DMS53 (cell line): ENCODE measurements at regions not wholly inside any gene's neighbourhood (a gene's known extent, or its start where the extent isn't known, plus 50 kb on each side); places are given as distances from the start of the nearest gene placed in this dataset.

Experiments used
- DNase-seq: peaks from one replicate; lab custom pipeline; 2025; lab: John Stamatoyannopoulos, UW

DNA sequence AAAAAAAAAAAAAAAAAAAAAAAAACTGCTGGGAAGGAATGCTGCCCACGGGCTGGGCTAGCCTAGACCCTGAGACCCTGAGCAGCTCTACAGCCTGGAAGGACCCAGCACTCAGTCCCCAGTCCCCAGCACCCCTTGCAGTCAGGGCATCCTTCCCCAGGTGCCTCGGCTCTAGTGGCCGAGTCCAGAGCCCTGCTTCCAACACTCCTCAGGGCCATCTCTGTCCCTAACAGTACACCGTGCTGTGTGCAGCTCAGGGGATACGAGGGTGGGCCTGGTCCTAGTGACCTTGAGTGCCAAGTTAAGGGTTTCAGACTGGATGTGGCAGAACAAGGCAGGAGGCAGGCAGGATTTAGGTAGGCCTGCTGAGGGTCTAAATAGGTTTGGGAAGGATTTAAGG, 50.2 kb upstream of the LRP8 start:
- no peak for DNase-seq

DNA sequence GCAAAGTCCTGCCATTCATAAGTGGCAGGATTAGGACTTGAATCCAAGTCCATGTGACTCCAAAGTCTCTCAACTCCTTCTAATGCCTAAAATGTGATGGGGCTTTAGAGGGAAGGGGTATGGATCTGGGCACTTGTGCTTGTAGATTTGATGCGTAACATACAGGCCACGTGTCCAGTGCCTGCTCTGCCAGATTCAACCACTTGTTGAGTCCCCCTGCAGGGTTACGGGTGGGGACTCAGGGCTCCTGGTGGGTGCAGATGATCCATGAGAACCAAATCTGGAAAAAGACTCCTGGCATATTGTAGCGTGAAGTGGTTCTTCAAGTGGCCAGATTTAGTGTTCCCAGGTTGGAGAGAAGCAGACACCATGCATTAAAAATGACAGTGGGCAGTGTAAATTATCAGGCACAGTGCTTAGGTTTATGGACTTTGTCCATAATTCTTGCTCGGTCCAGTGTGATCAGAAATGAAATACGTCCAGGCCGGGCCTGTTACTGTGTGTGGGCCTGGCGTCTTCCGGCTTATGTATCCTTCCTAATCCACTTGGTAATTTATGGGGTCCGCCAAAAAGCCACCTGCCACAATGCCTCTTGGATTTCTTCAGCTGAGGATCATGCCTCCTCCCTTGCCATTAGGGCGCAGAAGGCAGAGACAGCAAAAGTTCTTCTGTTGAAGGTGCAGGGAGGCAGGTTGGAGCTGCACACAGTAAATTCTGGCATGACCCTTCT, 51.2 kb upstream of the LRP8 start:
- DNase-seq: no peak

DNA sequence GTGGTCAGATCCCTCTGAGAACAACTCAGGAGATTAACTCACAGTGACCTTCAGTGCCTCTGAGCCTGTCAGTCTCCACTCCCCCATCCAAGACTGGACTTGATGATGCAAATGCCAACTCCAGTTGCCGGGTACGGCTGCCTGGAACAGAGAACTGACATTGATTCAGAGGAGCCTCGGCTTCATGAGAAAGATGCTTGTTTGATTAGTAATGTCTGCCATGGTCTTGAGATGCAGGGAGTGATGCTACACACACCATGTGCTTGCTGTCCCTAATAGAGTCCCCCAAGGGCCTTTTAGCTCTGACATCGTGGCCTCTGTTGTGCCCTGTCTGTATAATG, 51.8 kb upstream of the LRP8 start:
- DNase-seq: no peak

DNA sequence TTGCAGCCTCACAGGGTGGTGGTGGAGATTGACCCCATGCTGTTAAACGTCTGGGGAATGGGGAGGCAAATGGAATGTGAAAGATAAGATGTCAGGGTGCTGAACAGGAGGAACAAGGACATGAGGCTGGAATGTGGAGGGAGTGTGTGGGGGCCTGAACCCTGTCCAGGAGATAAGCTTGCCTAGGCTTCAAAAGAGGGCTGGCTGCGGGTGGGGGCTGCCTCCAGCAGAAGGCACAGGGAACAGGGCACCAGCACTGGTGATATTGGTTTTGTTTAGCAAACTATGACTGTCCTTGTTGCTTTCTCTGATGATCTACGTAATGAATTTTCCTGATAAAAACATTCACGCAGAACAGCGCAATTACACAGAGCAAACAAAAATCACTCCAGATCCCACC, 52.4 kb upstream of the LRP8 start:
- no peak for DNase-seq

DNA sequence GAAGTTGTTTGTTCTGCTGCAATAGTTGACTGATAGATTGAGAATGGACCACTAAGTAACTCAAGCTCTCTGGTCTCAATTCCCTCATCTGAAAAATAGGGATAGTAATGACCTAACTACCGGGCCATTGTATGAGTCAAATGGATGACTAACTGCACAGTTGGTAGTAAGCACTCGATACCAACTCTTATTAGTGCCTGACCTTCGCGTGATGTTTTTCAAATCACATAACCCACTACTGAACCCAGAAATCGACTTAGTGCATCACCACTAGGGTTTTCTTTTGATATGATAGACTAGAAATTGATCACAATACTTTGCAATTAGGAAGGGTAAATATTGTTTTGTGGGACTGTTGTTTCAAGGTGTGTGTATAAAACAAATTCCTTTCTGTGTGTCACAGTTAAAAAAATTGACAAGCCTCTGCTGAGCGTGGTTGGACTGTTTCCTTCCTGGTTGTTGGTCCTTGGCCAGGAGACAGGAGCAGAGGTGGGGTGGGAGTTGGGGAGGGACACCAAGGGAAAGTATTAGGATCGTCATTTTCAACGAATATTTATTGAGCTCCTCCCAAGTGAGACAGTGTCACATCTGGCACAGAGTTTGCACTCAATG, 54.0 kb upstream of the LRP8 start:
- no peak for DNase-seq

DNA sequence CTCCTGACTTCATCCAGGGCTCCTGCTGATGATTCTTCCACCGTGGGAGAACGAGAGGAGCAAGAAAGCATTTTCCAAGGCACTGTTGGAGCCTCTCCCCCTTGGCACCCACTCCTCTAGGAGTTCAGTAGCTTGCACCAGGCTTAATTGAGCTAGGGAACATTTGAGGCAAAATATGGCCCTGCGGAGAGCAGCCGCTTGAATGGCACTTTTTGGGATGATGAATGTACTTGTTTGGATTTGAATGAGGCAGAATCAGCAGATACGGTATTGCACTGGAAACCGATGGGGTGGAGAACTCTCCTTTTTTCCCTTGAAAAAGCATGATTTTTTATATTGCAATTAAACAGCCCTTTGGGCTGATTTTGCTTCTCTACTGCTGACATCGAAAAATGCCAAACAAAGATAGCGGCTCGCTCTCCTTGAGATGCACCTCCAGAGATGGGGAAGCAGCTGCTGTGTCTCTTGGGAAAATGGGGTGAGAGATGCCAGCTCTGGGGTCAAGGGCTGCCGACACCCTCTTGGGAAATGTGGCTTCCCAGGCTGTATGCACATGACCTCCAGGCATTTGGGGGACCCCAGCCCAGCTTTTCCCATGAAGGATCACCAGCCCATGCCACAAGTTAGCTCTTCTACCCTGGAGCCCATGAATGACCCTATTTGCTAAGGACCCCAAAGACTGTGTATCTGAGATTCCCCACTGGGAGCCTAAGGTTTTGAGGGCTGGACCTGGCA, 55.4 kb upstream of the LRP8 start:
- no peak for DNase-seq

DNA sequence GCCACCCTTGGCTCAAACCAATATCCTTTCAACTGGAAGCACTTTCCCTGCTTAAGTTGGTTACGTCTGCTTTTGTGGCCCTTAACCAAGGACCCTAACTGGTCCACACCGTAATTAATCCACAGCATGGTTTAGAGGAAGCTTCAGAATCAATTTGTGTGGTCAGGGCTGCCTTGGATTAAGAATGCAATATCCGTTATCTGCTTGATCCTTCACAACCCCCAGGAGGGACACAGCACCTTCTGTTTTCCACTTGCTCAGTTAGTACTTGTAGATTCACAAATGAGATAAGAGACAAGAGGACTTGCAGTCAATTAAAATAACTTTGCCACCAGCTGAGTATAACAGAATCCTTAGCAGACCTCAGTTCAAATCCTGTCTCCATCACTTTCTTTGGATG, 56.9 kb upstream of the LRP8 start:
- DNase-seq: no peak

DNA sequence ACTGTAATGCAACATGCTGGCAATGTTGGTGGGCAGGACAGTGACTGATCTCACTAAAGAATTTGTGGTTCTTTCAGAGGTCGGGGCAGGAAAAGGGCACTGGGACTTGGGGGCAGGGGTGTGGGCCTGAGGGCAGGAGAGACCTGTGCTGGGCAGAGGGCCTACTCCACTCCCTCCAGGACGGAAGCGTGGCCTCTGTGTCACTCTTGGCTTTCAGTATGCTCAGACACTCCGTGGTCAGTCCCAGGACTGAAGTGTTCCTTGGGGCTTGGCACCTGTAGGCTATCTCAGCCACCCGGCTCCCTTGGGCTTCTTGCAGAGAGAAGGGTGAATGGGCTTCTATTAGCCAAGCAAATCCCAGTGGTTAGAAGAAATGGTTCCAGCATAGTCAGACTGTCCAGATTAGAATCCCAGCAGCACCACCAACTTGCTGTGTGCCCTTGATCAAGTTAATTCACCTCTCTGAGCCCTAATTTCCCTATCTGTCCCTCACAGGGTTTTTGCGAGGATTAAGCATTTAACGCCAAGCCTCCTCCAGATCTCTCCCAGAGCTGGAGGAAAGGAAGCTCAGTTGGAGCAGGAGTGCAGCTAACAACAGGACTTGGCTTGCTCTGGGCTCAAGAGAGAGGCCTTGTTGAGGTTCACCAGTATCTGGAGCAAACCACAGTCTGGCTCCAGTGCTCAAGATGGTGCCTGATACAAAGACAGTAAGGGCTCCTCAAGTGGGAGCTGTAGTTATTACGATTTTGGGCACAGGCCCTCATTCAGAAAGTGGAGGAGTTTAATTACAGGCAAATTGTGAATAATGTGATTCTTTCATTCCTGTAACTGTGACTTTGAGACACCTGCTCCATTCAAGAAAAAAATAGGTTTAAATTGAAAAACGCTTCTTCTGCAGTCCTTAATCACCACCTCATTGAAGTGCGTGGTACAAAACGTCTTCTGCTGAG, 57.7 kb upstream of the LRP8 start:
- DNase-seq: no peak

DNA sequence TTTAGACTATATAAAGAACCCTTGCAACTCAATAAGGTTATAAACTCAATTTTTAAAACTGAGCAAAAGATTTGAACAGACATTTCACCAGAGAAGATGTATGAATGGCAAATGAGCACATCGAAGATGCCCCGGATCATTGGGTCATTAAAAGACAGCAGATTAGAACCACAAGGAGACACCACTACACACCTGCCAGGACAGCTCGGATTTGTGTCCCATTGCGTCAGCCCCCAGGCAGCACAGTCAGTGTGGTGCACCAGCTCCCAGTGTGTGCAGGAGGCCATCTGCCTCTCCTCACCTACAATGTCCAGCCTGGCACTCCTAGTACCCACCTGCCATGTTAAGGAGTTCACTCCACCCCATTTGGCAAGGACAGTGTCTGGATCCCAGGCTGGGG, 61.1 kb upstream of the LRP8 start:
- DNase-seq: no peak

DNA sequence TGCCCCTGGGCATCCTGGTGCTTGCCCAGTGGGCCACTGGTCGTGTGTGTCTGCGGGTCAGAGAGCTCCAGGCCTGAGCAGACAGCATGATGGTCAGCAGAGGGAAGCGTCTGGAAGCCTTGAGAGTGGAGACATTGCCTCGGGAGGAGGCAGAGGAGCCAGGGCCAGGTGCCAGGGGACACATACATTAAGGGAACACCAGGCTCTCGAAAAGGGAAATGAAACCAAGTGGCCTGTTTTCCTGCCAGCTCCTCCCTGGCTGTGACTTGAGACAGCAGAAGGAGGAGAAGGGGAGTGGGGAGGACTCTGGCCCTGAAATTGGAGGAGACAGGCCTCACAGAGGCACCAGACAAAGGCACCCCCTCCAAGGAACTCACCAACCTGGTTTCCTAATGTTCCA, 62.4 kb upstream of the LRP8 start:
- DNase-seq: no peak

DNA sequence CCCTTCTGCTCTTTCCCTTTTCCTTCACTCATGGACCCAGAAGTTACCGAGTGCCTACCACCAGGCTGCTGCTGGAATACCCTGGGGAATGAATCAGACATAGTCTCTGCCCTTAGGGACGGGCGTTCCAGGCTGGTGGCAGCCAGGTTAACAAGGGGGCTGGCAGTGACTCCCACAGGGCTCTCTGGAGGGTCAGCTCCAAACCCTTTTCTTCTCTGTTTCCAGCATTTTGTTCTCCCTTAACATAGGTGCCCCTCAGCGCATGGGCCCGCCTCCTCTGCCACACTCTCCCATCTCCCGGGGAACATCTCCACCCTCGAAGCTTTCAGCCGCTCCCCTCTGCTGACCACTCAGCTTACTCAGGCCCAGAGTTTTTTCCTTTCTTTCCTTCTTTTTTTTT, 62.9 kb upstream of the LRP8 start:
- no peak for DNase-seq

DNA sequence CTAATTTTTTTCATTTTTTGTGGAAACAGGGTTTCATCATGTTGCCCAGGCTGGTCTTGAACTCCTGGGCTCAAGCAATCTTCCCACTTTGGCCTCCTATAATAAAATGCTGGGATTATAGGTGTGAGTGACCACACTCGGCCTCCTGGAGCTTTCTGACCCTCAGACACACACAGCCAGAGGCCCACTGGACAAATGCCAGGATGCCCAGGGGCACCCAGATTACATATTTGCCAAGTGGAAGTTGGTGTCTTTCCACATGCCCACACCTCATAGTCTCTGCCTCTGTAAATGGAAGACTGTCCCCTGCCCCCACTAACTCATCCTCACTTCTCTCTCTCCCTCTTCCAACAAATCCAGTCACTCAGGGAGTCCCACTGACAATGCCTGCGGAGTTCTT, 63.4 kb upstream of the LRP8 start:
- no peak for DNase-seq

DNA sequence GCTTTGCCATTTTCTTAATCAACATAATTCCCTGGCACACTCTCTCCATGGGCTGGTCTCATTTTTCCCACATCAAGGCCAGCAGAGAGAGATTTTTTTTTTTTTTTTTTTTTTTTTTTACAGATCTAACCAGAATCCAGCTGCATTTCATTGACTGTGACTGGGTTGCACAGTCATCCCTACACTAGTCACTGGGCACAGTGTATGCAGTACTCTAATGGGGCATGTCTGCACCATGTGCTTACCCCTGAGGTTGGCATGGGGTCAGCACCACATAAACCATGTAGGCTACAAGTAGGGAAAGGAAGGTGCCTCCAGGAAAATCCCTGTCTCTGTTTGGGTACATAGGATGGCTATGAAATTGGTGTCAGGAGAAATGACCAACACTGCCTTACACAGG, 64.1 kb upstream of the LRP8 start:
- DNase-seq: peak; percentile 27

DNA sequence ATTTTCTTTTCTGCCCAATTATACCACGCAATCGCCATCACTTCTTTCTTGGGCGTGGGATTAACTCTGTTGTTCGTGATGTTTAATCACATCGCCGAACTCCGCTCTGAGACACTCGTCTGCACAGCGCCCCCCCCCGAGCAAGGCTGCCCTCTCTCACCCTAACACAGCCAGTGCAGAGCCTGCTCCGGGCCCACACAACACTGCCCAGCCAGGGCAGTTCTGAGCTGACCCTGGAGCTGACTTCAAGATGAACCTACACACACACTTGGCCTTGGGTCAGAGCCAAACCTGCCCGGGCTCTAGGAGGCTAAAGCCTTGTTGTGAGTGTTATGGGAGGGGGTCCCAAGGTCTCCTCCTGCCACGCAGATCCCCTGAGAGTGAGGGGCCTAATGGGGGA, 64.6 kb upstream of the LRP8 start:
- DNase-seq: no peak

DNA sequence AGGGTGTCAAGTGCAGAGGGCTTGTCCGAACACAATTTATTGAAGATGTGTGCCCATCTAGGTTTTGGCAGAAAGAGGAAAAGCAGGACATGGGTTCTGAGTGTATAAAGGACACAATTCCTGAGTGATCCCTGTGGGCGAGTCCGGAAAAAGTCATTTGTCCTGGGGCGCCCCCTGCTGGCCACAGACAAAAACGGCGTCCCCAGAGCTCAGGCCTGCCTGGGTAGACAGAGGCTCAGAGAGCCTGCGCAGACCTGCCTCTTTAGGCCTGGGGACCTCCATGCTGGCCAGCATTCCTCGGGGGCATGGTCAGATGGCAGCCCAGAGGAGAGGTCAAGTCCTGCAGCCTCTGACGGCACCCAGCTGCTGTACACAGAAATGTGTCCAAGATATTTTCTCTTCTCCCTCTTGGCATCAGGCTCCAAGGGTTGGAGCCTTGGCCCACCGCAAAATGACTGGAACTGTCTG, 65.5 kb upstream of the LRP8 start:
- peak; percentile 87 for DNase-seq

DNA sequence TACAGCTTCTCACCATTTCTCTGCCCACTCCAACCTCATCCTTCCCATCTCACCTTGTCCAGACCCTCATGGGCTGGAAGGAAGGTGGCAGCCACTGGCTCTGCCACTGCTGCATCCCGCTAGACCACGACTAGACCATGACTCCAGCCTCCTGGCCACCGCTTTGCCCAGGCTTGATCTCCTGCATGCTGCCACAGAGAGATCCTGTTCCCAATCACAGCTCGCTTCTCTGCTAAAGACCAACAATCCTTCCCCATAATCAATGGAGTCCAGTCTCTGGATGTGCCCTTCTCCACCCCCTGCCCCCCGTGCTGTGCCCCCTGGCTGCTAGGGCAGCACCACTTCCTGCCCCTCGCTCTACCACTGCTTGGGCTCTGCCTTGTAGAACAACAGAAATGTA, 64.9 kb upstream of the DMRTB1 start:
- DNase-seq: no peak

DNA sequence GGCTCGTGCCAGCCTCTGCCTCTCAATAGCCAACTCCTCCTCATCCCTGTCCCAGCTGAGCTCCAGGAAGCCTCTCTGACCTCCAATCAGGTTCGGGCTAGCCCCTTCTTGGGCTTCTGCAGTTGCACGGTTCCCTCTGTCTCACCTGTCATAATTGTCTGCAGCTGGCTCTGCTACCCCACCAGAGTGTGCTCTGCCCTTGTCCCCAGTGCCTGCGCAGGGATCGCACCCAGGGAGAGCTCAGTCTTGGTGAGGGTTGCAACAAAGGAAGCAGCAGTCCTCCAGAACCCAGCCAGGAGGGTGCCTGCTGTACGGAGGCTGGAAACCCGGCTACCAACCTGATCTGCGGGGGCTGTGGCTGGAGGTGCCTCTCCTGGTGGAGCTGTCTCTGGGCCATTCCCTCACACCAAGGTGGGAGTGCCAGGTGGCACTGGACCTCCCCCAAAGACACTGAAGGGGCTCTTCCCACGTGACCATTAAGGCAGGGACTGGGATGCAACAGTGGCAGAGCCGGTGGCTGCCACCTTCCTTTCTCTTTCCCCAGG, 63.5 kb upstream of the DMRTB1 start:
- no peak for DNase-seq

DNA sequence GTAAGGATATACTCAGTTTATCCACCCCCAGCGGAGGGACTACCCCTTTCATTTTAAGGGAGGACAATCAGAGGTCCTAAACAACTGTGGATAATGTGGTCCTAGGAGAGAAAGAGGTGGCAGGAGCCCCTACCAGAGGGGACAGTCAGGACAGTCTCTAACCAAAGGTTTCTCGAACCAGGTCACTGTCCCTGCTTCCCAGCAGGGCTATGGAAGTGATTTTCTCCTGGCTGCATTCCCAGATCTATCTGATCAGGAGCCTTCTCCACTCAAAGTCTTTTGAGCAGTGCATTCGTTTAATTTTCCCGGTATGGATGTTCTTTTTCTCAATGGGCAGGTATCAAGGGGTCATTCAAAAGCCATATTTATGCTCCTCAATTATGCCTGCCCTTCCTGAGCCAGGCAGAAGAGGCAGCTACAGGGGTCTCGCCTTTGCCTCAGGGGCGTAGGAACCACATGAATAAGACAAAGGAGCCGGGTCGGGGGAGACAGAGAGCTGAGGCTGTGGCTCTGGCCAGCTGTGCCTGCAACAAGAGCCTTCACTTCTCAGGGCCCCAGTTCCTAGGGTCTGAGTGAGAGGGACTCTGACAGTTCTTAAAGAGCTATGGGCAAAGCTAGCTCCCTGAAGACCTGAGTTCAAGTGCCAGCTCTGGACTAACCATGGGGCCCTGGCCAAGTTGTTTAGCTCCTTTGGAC, 62.5 kb upstream of the DMRTB1 start:
- DNase-seq: no peak

DNA sequence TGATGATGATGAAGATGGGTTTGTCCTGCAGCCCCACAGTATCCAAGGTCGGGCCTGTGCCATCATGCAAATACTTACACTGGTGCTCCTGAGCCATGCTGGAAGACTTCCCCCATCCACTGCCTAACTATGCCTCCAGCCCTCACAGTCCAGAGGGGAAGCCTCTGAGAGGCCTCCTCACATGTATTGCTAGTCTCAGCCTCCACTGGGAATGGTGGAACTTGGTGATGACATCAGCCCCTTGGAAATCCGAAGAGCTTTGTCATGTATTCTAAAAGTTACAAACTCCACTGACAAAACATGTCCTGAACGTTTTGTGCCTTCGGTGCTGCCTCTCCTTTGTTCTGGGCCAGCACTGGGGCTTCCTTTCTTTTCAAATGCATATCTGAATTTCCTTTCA, 61.1 kb upstream of the DMRTB1 start:
- no peak for DNase-seq

DNA sequence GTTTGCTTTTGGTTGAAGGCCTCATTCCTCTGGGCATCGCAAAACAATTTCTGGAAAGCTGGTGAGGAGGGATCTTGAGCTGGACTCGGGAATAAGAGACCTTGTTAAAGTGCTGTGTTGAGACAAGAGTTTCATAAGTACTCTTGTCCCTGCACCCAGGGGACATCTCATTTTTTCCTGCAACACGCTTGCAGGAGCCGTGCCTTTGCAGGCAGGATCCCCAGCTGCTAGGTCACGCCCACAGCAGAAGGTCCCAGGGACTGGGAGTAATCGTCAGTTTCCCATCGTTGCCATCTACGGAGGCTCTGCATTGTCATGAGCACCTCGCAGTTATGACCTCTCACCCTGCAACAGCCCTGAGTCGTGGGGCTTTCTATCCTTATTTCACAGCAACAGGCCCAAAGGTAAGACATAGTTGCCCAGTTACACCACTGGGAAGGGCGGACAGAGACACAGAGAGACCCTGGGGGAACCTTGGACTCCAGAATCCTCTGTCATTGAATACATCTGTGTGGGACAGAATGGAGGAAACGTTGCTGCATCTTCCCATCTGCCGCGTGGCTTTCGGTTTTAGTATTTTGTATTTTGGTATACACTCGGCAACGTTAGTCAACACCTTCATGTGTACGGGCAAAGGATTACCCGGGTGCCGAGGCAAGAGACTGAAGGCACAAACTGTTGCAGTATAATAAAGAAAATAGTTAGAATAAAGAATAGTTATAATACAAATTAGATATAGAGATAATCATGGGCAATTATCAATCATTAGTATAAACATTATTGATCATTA, 60.4 kb upstream of the DMRTB1 start:
- DNase-seq: no peak
